PFSK-1 (cell line): ENCODE measurements at regions not wholly inside any gene's neighbourhood (a gene's known extent, or its start where the extent isn't known, plus 50 kb on each side); places are given as distances from the start of the nearest gene placed in this dataset.

Experiments used
- FOXP2 ChIP-seq: optimal IDR thresholded peaks from 2 replicates; pipeline ENCODE3; 2011; ENCODE audit warnings: borderline replicate concordance, control low read depth, inconsistent platforms; ENCODE audit not compliant: insufficient read depth; ENCODE audit errors: extremely low read length, extremely low read depth
- POLR2AphosphoS5 ChIP-seq: IDR thresholded peaks from 2 replicates; pipeline ENCODE4 v1.6.1; 2012; ENCODE audit warnings: low read depth, mild to moderate bottlenecking, control low read depth, low read length, moderate library complexity
- SIN3A ChIP-seq: IDR thresholded peaks from 2 replicates; pipeline ENCODE4 v1.6.1; 2012; ENCODE audit warnings: mild to moderate bottlenecking, low read length, moderate library complexity, borderline replicate concordance; ENCODE audit not compliant: insufficient read depth
- TAF1 ChIP-seq: IDR thresholded peaks from 2 replicates; pipeline ENCODE4 v1.6.1; 2012; ENCODE audit warnings: low read length, control low read depth, borderline replicate concordance; ENCODE audit not compliant: insufficient read depth
- TF ChIP-seq, protein P1 (sequence below), 2 experiments: IDR thresholded peaks; 2 replicates each; pipeline versions ENCODE4 v1.6.1 to v1.8.0; 2011 to 2012; ENCODE audit warnings: low read depth in 2 of 2, low read length in 2 of 2, control low read depth in 1 of 2, inconsistent platforms in 1 of 2, mild to moderate bottlenecking in 1 of 2, moderate library complexity in 1 of 2; ENCODE audit not compliant: insufficient read depth in 1 of 2

DNA sequence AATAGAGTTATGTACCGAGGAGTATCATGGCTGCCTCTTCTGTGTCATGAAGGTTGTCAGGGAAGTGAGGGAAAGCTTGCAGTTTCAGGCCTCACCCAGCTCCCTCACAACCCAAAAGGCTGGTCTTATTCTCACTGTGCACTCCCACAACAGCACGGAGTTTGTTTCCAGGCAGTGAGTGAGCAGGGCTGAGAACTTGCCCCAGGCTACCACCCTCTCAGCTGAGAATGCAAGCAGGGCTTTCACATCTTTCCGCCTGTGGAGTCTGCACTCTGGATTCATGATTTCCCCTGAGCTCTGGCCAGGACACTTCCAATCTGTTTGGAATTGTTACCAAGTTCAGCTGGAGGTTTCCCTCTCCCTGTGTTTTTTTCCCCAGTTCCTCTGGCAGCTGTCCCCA is 2284.7 kb upstream of the PCDH20 start:
- TF ChIP-seq, protein P1, sequence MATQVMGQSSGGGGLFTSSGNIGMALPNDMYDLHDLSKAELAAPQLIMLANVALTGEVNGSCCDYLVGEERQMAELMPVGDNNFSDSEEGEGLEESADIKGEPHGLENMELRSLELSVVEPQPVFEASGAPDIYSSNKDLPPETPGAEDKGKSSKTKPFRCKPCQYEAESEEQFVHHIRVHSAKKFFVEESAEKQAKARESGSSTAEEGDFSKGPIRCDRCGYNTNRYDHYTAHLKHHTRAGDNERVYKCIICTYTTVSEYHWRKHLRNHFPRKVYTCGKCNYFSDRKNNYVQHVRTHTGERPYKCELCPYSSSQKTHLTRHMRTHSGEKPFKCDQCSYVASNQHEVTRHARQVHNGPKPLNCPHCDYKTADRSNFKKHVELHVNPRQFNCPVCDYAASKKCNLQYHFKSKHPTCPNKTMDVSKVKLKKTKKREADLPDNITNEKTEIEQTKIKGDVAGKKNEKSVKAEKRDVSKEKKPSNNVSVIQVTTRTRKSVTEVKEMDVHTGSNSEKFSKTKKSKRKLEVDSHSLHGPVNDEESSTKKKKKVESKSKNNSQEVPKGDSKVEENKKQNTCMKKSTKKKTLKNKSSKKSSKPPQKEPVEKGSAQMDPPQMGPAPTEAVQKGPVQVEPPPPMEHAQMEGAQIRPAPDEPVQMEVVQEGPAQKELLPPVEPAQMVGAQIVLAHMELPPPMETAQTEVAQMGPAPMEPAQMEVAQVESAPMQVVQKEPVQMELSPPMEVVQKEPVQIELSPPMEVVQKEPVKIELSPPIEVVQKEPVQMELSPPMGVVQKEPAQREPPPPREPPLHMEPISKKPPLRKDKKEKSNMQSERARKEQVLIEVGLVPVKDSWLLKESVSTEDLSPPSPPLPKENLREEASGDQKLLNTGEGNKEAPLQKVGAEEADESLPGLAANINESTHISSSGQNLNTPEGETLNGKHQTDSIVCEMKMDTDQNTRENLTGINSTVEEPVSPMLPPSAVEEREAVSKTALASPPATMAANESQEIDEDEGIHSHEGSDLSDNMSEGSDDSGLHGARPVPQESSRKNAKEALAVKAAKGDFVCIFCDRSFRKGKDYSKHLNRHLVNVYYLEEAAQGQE (IDR thresholded peaks at IDR 0.05; ENCODE audit: insufficient read depth in 1 of 2, low read depth in 2 of 2, low read length in 2 of 2) = no peak
- TF ChIP-seq FOXP2 = no peak
- no peak for TF ChIP-seq POLR2AphosphoS5
- TF ChIP-seq TAF1 = no peak
- TF ChIP-seq SIN3A = no peak

DNA sequence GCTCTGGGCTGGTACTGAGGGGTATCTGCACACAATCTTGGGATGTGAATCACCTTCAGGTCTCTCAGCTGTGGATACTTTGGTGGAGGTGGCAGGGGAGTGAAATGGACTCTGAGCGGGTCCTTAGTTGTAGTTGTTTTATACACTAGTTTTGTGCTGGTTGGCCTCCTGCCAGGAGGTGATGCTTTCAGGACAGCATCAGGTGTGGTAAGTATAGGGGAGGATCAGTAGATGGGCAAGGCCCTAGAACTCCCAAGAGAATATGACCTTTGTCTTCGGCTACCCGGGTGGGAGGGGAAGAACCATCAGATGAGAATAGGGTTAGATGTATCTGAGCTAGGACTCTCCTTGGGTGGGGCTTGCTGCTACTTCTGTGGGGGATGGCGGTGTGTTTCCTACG is 2284.3 kb upstream of the PCDH20 start:
- TF ChIP-seq SIN3A (no peak), POLR2AphosphoS5 (no peak), FOXP2 (no peak), TAF1 (no peak)
- TF ChIP-seq, protein P1 (IDR thresholded peaks at IDR 0.05; ENCODE audit: insufficient read depth in 1 of 2, low read depth in 2 of 2, low read length in 2 of 2) = no peak

DNA sequence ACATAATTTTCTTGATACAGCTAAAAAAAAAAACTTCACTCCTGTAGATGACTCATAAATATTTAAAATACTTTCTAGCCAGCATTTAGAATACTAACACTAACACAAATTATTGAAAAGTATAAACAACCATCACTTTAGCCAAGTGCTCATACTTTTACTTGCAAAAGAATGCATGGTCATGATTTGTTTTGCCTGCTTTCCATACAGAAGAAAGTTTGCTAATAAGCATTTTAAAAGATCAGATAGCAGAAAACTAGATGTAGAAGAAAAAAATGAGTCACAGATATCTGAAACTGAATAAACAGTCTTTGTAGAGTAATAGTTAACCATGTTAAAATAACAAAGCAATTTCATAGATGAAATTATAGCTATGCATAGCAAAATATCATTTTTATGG is 2280.4 kb upstream of the PCDH20 start:
- TF ChIP-seq POLR2AphosphoS5 = no peak
- TF ChIP-seq SIN3A = no peak
- TF ChIP-seq FOXP2 = no peak
- TF ChIP-seq, protein P1 (IDR thresholded peaks at IDR 0.05; ENCODE audit: insufficient read depth in 1 of 2, low read depth in 2 of 2, low read length in 2 of 2) = no peak
- TF ChIP-seq TAF1 = no peak

DNA sequence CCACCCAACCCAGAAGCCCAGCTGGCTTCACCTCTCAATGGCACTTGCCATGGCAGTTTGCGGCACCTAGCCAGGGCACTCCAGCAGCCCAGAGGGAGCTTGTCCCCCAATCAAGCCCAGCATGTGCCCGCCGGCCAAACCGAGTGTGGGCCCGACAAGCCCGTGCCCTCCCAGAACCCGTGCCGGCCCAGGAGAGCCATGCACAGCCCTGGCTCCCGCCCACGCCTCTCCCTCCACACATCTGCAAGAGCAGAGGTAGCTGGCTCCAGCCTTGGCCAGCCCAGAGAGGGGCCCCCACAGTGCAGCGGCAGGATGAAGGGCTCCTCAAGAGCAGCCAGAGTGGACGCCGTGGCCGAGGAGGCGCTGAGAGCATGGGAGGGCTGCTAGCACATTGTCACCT is 2278.0 kb upstream of the PCDH20 start:
- no peak for TF ChIP-seq FOXP2
- no peak for TF ChIP-seq SIN3A
- no peak for TF ChIP-seq TAF1
- TF ChIP-seq POLR2AphosphoS5 = no peak
- TF ChIP-seq, protein P1 (IDR thresholded peaks at IDR 0.05; ENCODE audit: insufficient read depth in 1 of 2, low read depth in 2 of 2, low read length in 2 of 2) = no peak

DNA sequence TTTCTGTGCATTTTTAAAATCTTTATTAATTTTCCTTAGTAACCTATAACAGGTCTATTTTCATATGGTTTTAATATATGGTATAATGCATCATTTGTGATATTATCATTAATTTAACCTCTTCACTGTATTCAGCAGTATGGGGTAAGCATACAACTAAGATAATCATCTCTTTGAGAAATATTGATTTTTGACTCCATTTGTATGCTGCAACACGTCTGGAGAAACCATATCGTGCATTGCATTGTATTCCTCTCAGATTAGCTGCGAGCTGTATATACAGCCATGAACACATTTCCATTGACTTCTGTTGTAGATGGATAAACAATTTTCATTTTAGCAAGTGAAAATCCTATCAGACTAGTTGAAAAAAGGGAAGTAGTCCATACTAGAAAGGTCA is 2275.8 kb upstream of the PCDH20 start:
- no peak for TF ChIP-seq POLR2AphosphoS5
- TF ChIP-seq TAF1 = no peak
- no peak for TF ChIP-seq SIN3A
- TF ChIP-seq FOXP2 = no peak
- TF ChIP-seq, protein P1 (IDR thresholded peaks at IDR 0.05; ENCODE audit: insufficient read depth in 1 of 2, low read depth in 2 of 2, low read length in 2 of 2) = no peak
